ENCODE measurements at regions not wholly inside any gene's neighbourhood (a gene's known extent, or its start where the extent isn't known, plus 50 kb on each side); places are given as distances from the start of the nearest gene placed in this dataset.

DNA sequence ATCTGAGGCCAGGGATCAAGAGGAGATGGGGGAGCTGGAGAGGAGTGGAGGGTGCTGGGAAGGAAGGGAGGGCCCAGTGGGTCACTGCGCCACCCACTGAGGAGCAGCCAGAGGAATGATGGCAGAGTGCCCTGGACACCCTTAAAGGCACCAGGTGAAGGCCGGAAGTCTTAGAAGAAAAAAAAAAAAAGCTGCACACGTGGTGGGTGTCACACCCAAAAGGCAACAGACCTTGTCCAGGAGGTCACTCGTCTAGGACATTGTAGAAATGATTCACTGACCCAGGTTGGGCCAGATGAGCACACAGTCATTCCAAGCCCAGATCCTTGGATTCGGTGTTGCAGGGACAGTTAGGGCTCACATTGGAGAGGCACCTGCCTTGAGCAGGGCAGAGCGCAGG is 93.5 kb upstream of the TRIM2 start:
- TF ChIP-seq, protein P1, sequence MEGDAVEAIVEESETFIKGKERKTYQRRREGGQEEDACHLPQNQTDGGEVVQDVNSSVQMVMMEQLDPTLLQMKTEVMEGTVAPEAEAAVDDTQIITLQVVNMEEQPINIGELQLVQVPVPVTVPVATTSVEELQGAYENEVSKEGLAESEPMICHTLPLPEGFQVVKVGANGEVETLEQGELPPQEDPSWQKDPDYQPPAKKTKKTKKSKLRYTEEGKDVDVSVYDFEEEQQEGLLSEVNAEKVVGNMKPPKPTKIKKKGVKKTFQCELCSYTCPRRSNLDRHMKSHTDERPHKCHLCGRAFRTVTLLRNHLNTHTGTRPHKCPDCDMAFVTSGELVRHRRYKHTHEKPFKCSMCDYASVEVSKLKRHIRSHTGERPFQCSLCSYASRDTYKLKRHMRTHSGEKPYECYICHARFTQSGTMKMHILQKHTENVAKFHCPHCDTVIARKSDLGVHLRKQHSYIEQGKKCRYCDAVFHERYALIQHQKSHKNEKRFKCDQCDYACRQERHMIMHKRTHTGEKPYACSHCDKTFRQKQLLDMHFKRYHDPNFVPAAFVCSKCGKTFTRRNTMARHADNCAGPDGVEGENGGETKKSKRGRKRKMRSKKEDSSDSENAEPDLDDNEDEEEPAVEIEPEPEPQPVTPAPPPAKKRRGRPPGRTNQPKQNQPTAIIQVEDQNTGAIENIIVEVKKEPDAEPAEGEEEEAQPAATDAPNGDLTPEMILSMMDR (IDR thresholded peaks at IDR 0.05) = no peak
- TF ChIP-seq POLR2A (IDR thresholded peaks at IDR 0.05; ENCODE audit: low read depth) (no peak), EP300 (IDR thresholded peaks at IDR 0.05) (no peak)

All from esophagus muscularis mucosa (tissue), 4 donors.